ENCODE measurements at regions not wholly inside any gene's neighbourhood (a gene's known extent, or its start where the extent isn't known, plus 50 kb on each side); places are given as distances from the start of the nearest gene placed in this dataset.

DNA sequence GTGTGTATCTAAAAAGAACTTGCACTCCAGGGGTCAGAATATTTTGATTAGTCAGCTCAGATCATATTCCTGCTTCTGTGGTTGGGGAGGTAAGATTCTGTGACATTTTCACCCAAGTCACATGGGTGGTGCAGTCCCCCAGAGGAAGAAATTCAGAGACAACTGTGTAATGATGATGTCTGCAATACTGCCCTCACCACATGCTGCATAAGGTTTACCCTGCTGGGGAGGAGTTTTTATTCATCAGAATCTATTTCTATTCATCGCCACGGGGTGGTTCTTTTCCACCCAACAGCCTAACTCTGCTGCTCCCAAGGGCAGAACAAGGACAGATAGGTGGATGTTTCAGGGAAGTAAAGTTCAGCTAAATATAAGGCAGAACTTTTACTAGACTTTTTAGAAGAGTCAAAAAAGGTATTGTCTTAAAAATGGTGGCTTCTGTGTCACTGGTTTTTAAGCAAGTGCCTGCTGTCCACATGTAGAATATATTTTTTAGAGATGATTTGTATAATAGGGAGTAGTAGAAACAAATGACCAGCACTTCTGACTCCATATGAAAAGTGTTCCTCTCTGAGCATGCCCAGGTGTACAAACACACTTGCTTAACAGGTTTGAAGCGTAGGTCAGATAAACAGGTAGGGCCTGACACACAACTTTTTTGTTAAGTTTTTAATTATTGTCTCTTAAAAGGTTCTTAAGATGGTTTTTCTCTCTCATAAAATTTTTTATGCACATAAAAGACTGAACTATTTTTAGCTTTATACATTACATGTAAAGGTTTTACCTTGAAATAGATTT is 352.7 kb downstream of the LRRC70 start:
- TF ChIP-seq, protein P1, sequence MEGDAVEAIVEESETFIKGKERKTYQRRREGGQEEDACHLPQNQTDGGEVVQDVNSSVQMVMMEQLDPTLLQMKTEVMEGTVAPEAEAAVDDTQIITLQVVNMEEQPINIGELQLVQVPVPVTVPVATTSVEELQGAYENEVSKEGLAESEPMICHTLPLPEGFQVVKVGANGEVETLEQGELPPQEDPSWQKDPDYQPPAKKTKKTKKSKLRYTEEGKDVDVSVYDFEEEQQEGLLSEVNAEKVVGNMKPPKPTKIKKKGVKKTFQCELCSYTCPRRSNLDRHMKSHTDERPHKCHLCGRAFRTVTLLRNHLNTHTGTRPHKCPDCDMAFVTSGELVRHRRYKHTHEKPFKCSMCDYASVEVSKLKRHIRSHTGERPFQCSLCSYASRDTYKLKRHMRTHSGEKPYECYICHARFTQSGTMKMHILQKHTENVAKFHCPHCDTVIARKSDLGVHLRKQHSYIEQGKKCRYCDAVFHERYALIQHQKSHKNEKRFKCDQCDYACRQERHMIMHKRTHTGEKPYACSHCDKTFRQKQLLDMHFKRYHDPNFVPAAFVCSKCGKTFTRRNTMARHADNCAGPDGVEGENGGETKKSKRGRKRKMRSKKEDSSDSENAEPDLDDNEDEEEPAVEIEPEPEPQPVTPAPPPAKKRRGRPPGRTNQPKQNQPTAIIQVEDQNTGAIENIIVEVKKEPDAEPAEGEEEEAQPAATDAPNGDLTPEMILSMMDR (IDR thresholded peaks at IDR 0.05): no peak
- no peak for TF ChIP-seq ZFX (IDR thresholded peaks at IDR 0.05; ENCODE audit: borderline replicate concordance)

Data from 22Rv1 (cell line).